Astrocyte (in vitro differentiated cells and primary cell): ENCODE measurements at regions not wholly inside any gene's neighbourhood (a gene's known extent, or its start where the extent isn't known, plus 50 kb on each side); places are given as distances from the start of the nearest gene placed in this dataset.

Experiments used
- CTCF ChIP-seq: IDR thresholded peaks from 2 replicates; pipeline ENCODE4 v1.5.1; 2011; ENCODE audit warnings: low read depth, mild to moderate bottlenecking, inconsistent platforms, low read length, moderate library complexity; ENCODE audit not compliant: insufficient read depth
- EZH2 ChIP-seq: IDR thresholded peaks from 2 replicates; pipeline ENCODE4 v1.6.1; 2012; ENCODE audit warnings: mild to moderate bottlenecking, low read length, inconsistent platforms; ENCODE audit not compliant: insufficient read depth

- no peak for TF ChIP-seq CTCF
- no peak for TF ChIP-seq EZH2
These were observed 232.7 kb downstream of the TUBA3C start for GRCh38 chr13:18948664-18949488.
